HG03139 (cell line): ENCODE measurements at regions not wholly inside any gene's neighbourhood (a gene's known extent, or its start where the extent isn't known, plus 50 kb on each side); places are given as distances from the start of the nearest gene placed in this dataset.

Experiments used
- ATAC-seq: cut with Tn5 transposase; IDR thresholded peaks from one replicate; pipeline ENCODE4 v1.9.1; 2021; ENCODE audit not compliant: unreplicated experiment

GRCh38 chr3:102529452-102529851 is 94.6 kb downstream of the ZPLD1 start:
- no peak for ATAC-seq

DNA sequence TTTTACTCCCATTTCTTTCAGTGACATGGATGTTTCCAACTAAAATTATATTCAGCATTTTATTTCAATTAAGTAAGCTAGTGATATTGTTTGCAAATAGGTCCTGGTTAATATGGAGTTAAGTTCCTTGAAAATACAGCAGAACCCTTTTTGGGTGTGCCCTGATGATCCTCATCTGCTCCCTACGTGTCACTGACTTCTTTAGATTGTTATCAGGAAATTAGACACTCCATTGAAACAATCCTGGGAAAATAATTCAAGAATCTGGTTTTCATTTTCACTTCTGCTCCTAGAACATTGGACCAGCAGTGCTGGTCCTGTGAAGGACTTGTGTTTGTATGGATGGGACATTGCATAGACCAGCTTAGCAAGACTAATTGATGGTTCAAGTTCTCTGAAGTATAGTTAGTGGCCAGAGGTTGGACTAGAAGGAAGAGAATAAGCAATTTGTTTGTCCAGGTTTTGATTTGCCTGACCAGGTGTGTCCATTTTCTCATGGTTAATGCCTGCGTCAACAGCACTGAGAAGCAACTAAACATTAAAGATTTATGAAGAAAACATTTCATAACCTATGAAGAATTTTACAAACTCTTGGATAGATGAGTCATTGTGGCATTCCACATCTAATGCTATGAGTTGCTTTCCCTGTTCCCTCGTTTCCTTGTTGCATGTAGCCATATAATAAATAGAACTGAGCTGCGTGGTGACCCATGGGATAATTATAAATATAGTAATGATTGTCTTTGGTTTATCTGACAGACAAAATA is 95.8 kb downstream of the ZPLD1 start:
- no peak for ATAC-seq

DNA sequence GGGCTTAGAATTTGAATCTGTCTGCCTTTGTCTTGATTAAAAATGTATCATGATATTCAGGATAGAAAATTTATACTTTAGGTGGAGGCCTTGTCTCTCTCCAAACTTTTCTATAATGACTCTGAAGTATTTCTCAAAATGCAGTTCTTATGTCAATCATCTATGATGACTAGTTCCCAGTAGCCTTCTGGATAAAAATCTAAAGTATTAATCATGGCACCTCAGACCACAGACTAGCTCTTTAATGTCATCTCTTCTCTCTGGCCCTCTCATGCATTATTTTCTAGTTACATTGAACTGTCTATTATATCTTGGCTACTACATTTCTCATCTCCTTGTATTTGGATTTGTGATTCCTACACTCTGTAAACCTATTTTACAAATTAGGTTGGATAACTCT is 96.9 kb downstream of the ZPLD1 start:
- ATAC-seq: no peak

DNA sequence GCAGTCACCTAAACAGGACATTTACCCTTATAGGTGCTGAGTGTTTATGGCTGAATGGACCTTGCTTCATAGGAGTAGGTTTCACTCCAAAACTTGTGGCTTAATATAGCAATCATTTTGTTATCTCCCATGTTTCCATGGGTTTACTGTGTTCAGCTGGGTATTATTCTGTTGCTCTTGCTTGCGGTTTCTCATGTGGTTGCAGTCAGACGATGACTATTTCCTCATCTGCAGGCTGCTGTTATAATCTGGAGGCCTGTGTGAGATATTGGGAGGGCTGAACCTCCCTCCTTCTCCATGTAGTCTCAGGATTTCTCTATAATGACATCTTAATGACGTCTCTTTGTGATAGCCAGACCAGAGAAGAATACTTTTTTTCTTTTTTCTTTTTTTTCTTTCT is 98.1 kb downstream of the ZPLD1 start:
- no peak for ATAC-seq

GRCh38 chr3:102533784-102534183 is 99.0 kb downstream of the ZPLD1 start:
- no peak for ATAC-seq

DNA sequence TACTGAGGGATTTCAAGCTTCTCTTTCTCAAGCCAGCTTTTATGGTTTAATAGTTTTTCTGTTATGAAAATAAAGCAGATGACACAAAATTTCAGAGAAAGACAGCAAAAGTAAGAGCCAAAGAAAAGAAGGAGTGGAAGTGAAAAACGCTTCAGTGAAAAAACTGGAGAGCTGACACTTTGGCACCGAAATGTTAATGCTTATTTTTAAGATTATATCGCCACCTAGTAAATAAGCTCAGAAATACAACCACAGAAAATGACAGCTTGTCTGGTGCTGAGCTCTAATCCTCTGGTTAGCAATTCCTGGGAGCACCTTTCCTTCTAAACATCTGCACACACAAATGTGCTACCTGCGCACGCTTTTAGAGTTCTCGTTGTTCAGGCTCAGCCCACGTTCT is 101.6 kb downstream of the ZPLD1 start:
- no peak for ATAC-seq

GRCh38 chr3:102537123-102537522 is 102.3 kb downstream of the ZPLD1 start:
- no peak for ATAC-seq

- ATAC-seq: no peak
Observed at GRCh38 chr3:102544741-102545140, 109.9 kb downstream of the ZPLD1 start.

- ATAC-seq: no peak
Observed at GRCh38 chr3:102545276-102545675, 110.5 kb downstream of the ZPLD1 start.

GRCh38 chr3:102553876-102554275 is 119.1 kb downstream of the ZPLD1 start:
- ATAC-seq: no peak

DNA sequence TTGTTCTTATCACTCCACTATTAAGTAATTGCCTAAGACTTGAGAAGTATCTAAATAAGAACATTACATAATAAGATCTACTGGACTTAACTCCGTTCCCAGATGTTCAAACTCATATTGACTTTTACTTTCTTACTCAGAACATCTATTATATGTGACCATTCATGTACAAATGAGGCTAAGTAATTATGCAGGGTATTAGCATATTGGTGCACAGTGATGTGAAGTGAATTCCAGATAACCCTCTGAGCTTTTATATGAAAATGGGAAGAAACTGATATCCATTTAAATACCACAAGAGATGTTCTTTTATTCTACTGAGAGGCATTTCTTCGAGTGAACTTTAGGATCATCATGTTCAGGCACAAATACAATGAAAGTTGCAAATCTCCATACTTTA is 135.7 kb downstream of the ZPLD1 start:
- no peak for ATAC-seq

- no peak for ATAC-seq
Observed at GRCh38 chr3:102571006-102571405, 136.2 kb downstream of the ZPLD1 start.

DNA sequence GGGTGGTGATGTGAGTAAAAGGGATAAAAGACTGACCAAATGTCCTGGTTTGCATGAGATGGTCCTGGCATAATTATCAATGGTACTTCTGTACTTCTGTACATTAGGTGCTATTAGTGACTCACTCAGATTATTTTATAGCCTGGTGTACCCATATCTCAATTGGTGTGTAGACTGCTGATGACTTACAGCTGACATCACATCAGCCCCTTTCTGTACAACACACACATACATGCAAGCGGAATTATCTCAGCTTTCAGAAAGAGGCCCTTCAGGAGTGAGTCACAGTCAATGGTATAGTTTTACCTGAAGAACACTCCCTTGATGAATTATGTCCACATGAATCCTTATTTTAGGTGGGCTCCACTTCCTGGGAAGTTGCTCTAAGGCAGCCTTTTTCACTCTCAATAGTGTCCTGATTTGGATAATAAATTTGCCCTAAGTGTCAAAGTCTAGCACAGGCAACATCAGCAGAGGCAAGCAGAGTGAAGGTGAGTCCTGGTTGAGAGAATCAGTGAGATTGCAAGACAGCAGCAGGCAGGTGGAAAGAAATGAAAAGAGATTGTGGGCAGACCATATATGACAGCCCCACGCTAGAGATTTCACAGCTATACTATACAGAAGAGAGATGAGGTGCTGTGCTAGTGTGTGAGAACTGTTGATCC is 137.0 kb downstream of the ZPLD1 start:
- no peak for ATAC-seq

DNA sequence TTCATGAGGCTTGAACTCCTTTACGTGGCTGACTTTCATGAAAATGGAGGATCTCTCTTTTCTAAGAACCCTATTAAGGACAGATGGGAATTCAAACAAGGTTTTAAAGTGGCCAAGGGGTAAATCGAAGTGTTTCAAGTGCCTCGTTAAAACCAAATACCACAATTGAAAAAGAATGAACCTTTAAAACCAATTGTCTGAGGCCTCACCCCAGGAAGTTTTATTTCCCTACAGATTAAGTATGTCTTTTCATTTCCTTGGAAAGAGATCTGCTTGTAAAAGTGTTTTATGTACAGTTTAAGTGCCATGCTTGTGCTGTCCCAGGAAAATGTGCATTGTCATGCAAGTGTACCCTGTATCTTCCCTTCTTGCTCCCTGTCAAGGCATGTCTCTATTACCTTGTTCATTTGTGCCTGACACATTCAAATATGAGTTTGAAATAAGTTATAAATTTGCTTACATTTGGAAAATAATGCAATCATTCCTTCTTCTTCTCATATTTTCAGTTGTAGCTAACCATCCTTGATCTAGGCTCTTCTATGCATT is 138.7 kb downstream of the ZPLD1 start:
- no peak for ATAC-seq

DNA sequence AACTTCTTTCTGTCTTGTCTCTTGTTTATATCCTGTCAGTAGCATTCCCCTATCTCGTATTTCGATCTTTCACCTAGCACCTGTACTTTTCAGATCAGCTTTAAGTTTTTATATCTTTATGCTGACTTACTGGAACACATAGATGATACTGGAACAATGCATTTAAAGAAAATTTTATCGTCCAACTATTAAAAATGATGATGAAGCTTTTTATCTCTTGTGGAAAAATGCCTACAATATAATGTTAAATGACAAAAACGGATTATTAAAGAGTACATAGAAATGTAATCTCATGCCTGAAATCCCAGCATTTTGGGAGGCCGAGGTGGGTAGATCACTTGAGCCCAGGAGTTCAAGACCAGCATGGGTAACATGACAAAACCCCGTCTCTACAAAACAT is 139.5 kb downstream of the ZPLD1 start:
- no peak for ATAC-seq

DNA sequence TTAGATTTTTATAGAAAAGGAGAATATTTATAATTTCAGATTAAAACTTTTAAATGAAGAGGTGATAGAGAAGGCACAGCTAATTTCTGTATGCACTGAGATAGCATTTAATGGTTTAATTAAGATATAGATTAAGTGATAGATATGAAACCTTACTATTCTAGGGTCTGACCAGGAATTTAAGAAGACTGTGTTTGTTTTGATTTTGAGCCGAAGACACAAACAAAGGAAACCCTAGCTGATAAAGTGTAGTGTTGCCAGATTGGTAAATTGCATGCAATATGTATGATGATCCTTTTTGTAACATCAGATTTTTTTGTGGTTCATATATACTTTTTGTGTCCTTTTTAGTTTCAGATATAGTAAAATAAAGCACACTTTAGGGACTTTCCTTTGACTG is 141.8 kb downstream of the ZPLD1 start:
- no peak for ATAC-seq

GRCh38 chr3:102577082-102577789 is 142.4 kb downstream of the ZPLD1 start:
- ATAC-seq: no peak

DNA sequence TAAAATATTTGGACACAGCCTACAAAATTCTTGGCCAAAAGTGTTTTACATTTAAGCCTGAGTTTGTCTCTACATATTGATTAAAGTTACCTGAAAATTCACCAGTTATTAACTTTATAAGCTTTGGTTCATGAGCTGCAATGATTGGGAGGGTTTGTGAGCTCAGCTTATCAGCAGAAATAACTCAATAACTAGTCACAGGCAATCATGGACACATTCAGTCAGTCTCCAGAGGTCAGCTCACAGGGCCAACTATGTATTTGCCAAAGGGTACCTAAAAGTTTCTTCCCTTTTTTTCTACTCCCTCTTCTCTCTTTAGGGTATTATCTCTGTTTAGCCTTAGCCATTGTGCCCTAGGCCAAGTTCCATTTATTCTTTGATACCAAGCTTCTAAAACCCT is 145.9 kb downstream of the ZPLD1 start:
- no peak for ATAC-seq

DNA sequence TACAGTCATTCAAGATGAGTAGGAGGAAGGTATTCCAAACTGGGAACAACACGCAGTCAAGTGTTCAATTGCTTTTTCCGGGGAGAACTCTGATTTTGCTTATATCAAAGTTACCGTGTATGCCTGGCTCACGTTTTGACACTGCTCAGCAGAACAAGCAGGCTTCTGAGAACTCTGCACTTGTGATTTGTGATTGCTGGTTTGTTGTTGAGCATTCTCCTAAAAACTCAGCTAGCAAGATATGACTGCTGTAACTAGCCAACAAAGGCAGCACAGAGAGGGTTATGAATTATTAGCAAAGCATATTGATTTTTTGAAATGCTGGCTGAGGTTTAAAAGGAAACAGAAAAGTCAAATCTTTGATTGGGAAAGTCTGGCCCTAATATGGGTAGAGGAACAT is 151.7 kb downstream of the ZPLD1 start:
- no peak for ATAC-seq

DNA sequence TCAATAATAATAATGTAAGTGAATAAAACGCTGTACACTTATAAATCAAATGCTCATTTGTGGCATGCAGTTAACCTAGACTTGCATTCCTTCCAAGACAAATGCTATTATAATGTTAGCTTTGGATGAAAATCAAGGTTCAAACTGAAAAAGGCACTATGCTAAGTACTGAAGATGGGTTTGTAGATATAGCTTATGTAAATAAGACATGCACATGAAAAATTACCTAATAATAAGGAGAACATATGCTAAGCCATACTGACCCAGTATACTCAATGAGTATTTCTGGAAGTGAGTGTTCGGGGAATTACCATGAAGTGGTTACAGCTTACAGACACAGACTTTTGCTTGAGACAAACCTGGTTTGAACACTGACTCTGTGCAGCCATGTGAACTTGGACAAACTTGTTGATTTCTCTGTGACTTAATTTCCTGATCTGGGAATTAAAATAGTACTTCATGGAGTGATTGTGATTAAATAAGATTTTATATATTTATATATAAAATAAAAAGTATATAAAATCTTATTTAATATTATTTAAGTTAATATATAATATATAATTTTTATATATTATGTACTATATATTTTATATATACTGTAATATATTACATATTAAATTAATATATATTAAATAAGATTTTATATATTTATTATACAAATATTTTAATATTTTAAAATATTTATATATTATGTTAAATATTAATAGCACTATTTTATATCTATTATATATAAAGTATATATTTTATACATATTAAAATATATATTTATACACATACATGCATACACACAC is 159.2 kb downstream of the ZPLD1 start:
- ATAC-seq: no peak

GRCh38 chr3:102595057-102595456 is 160.2 kb downstream of the ZPLD1 start:
- ATAC-seq: no peak
